Forelimb muscle (tissue), 1 donor: ENCODE measurements at regions not wholly inside any gene's neighbourhood (a gene's known extent, or its start where the extent isn't known, plus 50 kb on each side); places are given as distances from the start of the nearest gene placed in this dataset.
A peak's percentile ranks its signal among the peaks of the same experiment; 100 is the strongest.
"Not testable (repeated sequence)": the region's sequence is repeated elsewhere in the genome, so short reads cannot be mapped to it uniquely, and the experiment has no call there.

ENCODE experiments used
- DNase-seq: peaks from one replicate; pipeline ENCODE4 v3.0.0-alpha.2; 2013; ENCODE audit warnings: low read depth

- no peak for DNase-seq
Measured at GRCh38 chrX:28205126-28205525, 223.9 kb upstream of the DCAF8L1 start.

- no peak for DNase-seq
Measured at GRCh38 chrX:28189011-28189410, 207.8 kb upstream of the DCAF8L1 start.

DNA sequence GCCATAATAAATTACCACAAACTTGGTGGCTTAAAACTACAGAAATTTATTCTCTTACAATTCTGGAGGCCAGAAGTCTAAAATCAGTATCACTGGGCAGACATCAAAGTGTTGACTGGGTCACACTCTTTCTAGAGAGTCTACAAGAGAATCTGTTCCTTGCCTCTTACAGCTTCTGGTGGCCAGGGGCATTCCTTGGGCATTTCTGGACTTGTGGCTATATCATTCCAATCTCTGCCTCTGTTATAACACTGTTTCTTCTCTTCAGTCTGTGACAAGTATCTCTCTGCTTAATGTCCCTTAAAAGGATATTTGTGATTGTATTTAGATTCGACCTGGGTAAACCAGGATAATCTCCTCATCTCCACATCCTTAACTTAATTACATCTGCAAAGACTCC lies 207.3 kb upstream of the DCAF8L1 start:
- no peak for DNase-seq

DNA sequence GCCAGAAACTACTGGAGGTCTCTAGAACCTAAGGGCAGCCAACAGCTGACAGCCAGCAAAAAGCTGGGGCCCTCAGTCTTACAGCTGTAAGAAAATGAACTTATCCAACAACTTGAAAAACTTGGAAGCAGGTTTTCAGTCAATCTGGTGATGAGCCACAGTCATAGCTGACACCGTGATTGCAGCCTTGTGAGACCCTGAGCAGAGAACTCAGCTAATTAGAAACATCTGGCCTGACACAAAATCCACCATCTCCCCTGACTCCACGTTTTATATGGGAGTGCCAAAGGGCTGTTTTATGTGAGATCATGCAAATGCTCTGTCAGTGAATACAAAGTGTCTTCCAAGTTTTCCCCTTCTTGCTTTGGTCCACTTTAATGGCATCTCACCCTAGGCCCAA lies 198.8 kb upstream of the DCAF8L1 start:
- peak; percentile 5 for DNase-seq

DNA sequence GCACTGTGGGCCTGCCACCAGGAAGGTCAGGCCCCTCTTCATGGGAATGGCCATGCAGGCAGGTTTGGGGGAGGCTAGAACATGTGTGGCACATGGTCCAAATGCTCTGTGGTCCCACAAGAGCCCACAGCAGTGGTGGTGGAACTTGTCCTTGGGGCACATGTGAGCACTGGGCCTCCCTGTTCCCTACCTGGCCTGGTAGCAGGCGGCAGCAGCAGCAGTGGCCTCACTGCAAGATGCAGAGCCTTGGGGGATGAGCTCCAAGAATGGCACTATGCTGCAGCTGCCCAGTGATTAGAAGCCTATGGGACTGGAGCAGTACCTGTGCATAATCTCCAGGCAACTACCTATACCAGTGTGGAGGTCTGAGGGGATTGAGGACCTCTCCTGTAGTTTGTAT lies 197.0 kb upstream of the DCAF8L1 start:
- no peak for DNase-seq

DNA sequence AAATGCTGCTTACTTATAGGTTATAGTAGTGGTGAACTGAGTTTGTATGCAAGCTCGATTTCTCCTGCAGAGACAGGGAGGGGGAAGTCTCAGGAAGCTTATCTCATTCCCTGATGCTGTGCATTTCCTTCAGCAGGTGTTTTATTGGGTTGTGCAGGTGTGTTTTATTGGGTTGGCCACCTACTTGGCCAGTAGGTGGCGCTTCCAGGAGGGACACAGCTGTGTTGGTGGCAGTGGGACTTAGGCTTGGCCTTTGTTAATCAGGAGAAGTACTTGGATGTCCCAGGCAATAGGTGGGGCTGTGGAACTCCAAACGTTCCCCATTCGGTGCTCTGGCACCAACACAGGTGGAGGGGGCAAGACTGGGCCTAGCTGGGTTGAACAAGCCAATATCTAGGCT lies 196.0 kb upstream of the DCAF8L1 start:
- DNase-seq: no peak

DNA sequence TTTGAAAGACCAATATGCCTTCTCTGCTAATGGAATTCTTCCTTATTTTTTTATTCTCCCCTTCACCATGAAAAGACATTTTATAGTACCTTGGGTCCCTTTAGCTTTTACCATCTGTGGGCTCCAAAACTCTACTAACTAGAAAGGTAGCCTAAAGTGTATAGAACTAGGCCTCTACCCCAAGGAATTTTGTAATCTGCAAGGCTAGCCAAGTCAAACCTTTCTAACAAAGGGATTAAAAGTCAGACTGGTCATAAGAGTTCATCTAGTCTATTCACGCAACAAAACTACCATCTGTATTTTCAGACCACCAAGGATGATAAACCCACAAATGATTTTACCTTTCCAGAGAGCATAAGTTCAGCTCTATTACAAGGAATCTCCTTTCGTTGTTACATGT lies 189.5 kb upstream of the DCAF8L1 start:
- DNase-seq: no peak

DNA sequence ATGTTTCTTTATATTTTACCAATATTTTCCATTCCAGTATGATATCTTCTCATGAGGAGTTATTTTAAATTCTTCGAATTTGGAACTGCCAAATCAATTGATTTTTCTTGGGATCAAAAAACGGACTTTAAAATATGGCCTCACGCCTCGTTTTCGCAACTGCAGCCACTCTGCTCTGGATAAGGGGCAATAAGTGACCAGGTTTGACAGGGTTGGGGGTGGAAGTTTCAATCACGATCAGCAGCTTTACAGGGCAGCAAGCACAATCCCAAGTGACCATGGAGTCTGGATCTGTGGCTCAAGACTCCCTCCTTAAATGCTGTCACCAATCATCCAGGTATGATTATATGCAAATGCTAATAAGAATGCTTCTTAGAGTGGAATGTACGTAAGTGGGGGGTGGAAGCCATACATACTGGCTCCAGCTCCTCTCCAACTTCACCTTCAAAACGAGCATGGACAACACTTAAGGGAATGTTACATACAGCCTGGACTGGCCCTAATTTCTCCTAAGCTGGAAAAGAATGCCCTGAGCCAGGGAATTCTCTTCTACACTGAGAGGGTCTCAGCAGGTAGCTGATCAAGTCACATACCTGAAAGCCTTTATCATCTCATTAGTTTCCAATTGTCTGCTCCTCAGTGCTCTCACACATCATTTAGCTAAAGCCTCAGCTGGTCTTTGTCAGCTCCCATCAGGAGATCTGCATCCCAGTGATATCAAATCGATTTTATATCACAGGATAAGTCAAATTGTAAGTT lies 176.9 kb upstream of the DCAF8L1 start:
- DNase-seq: no peak

- not testable (repeated sequence) for DNase-seq
Measured at GRCh38 chrX:28152263-28152662, 171.0 kb upstream of the DCAF8L1 start.

GRCh38 chrX:28135378-28136047 lies 154.3 kb upstream of the DCAF8L1 start:
- DNase-seq: no peak

DNA sequence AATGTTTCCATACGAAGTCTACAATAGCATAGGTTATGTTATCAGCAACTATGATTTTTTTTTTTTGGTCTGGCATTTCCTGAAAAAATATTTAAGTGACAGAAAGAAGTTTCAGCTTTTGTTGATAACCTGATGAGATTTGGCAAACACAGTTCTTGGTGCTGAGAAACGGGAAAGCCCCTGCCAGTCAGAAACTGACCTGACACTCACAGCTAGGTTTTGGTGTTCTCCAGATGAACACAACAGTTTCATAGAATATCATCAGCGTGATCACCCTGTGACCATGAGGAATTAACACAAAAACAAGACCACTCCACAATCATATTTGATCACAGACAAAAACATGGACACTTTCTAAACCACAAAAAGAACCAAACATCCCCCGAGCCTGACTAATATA lies 152.5 kb upstream of the DCAF8L1 start:
- no peak for DNase-seq

DNA sequence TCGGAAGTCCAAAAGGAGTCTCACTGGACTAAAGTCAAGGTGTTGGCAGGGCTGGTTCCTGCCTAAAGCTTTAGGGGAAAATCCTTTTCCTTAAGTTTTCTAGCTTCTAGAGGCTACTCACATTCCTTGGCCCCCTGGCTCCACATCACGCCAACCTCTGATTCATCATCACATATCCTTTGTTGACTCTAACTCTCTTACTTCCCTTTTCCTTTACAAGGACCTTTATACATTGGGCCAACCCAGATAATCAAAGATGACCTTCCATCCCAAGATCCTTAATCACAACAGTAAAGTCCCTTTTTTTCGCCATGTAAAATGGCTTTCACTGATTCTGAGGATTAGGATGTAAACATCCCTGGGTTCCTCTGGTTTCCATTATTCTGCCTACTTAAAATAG lies 146.4 kb upstream of the DCAF8L1 start:
- DNase-seq: no peak

DNA sequence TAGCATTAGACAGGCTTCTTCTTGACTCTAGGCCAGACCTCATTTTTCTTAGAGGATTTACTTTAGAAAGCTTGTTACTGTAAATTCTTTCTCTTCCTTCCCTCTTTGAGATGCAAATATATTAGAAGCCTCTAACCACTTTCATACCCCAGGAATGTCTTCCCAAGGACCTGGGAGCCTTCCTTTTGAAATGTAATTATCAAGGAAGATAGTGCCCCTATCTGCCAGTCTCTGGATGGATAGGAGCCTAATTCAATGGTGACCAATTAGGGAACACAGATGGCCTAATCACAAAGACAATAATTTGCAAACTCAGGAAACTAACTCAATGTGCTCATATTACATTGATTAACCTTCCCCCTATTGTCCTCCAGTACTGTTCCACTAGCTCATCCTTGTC lies 145.6 kb upstream of the DCAF8L1 start:
- DNase-seq: no peak

- DNase-seq: no peak
Measured at GRCh38 chrX:28124416-28124815, 143.2 kb upstream of the DCAF8L1 start.

DNA sequence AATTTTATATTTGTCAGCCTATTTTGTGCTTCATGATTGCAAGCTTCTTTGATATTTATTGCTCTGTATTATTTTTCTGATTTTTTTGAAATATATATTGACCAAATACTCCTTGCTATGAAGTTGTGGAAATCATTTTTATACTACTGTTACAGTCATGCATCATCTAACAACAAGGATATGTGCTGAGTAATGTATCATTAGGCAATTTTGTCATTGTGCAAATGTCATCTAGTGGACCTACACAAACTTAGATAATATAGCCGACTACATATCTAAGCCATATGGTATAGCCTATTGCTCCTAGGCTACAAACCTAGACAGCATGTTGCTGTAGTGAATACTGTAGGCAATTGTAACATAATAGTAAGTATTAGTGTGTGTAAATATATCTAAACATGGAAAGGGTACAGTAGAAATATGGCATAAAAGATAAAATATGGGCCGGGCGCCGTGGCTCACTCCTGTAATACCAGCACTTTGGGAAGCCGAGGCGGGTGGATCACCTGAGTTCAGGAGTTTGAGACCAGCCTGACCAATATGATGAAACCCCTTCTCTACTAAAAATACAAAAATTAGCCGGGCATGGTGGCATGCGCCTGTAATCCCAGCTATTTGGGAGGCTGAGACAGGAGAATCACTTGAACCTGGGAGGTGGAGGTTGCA lies 139.5 kb upstream of the DCAF8L1 start:
- DNase-seq: not testable (repeated sequence)

GRCh38 chrX:28120072-28120471 lies 138.8 kb upstream of the DCAF8L1 start:
- no peak for DNase-seq

DNA sequence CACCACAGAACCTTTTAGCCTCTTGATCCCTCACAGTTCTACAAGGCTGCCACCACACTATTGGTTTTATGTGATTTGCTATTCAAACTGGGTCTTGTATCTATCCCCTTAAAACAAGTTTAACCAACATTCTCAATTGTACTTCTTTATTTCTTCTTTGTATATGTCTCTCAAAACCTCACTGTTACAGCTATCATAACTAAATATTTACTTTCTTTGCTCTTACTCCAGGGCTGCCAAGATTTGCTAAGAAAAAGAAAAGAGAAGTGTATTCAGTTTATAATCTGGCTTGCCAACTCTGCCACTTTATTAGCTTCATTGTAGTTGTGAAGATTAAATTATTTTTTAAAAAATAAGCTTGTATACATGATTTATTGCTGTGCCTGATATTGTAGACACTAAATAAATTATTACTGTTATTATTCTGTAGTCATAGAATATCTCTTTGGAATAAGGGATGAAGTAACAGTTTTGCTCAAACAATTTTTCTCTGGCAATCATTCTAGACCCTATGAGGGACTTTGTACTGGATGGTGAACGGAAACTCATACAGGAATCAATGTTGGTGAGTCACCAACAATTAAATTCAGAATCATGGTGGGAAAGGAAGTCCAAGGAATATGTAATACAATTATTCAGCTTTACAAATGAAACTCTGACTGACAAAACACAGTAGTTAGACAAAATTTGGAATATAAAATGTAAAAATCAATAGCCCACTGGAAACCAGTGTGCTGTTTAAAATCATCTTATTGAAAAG lies 127.1 kb upstream of the DCAF8L1 start:
- DNase-seq: no peak

DNA sequence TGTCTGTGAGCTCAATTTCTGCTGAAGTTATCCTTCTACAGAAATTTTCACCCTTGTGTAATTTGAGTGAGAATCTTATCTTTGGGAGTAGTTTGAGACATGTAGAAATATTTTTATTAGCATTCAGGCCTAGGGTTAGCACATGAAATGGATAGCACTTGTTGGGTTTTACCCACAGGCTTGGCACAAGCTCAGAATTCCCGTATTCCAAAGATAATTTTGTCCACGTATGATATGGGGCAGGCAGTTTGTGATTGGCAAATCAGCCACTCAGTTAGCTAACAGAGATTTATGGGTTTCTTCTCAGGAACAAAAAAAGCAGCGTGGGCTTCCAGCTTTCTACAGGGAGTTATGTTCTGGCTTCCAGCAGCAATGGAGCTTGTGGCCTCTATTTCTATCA lies 117.9 kb upstream of the DCAF8L1 start:
- DNase-seq: no peak

DNA sequence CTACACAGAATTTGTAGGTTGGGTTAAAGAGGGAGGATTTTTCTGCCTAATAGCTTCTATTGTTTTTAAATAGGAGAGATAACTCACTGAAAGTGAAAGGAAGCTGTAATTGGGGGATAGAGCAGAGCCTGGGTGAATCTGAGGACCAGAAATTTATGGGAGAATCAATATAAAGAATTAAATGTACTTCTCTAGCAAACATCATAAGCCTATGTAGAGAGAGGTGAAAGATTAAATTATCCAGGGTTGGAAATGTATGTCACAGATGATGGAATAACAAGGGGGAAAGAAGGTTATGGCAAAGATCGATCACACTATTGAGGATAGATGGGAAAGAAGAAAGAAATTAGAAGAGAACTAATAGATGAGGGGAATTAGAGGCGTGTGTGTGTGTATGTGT lies 104.4 kb upstream of the DCAF8L1 start:
- DNase-seq: no peak

GRCh38 chrX:28058901-28059300 lies 77.7 kb upstream of the DCAF8L1 start:
- DNase-seq: no peak

DNA sequence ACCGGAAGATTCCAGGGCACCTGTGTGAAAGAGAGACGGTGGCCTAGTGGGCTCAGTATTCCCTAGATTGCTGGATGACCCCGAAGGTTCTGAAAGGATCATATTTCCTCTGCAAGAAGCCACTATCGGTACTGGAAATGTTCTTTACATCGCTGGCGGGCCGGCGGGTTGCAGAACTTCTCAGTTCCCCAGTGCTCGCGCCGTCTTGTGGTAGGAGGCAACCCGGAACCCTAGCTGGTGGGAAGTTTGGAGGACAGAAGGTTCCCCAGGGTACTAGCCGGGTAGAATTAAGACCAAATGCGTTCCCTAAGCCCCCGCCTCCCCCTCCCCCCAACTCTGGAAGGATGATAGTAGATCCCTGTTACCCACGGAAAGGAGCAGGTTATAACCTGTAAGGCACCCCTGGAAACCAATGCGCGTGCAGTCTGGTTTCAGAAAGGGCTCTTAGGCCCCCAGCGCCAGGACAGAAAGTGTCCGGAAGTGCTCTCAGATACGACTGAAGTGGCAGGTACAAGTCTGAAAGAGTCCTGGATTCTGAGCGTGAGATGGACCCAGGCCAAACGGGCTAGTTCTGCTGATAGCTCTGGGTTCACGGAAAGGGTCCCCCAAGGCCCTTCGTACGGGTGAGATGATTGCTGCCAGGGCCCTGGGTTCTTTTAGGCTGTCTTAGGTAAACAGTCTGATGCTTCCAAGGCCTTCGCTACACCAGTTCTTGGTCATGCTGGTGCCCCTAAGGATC lies 61.7 kb upstream of the DCAF8L1 start:
- DNase-seq: no peak

- no peak for DNase-seq
Measured at GRCh38 chrX:28042260-28042659, 61.0 kb upstream of the DCAF8L1 start.
